GM12874 (cell line): ENCODE measurements at regions not wholly inside any gene's neighbourhood (a gene's known extent, or its start where the extent isn't known, plus 50 kb on each side); places are given as distances from the start of the nearest gene placed in this dataset.

Experiments
- TF ChIP-seq, protein P1 (sequence below): IDR thresholded peaks from 2 replicates; pipeline ENCODE4 v1.5.1; 2011; ENCODE audit warnings: low read depth, mild to moderate bottlenecking, control low read depth, low read length, moderate library complexity; ENCODE audit not compliant: insufficient read depth

DNA sequence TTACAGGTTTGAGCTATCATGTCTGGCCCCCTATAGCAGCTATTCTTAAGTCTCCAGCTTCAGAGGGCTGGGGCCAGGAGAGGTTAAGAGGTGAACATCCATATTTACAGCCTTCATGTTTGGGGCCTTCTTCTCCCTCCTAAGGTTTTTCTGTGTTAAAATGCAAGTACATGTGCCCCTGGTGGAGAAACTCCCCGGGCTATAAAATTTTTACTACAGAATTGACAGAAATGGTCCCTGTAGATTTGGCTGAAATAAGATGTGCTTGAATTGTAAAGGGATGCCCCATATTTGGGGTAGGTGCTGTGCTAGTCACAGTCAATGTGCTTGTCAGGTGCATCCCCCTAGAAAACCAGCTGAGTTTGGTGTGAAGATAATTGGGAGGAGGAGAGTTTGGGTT is 263.3 kb upstream of the CXCR4 start:
- TF ChIP-seq, protein P1, sequence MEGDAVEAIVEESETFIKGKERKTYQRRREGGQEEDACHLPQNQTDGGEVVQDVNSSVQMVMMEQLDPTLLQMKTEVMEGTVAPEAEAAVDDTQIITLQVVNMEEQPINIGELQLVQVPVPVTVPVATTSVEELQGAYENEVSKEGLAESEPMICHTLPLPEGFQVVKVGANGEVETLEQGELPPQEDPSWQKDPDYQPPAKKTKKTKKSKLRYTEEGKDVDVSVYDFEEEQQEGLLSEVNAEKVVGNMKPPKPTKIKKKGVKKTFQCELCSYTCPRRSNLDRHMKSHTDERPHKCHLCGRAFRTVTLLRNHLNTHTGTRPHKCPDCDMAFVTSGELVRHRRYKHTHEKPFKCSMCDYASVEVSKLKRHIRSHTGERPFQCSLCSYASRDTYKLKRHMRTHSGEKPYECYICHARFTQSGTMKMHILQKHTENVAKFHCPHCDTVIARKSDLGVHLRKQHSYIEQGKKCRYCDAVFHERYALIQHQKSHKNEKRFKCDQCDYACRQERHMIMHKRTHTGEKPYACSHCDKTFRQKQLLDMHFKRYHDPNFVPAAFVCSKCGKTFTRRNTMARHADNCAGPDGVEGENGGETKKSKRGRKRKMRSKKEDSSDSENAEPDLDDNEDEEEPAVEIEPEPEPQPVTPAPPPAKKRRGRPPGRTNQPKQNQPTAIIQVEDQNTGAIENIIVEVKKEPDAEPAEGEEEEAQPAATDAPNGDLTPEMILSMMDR = no peak

DNA sequence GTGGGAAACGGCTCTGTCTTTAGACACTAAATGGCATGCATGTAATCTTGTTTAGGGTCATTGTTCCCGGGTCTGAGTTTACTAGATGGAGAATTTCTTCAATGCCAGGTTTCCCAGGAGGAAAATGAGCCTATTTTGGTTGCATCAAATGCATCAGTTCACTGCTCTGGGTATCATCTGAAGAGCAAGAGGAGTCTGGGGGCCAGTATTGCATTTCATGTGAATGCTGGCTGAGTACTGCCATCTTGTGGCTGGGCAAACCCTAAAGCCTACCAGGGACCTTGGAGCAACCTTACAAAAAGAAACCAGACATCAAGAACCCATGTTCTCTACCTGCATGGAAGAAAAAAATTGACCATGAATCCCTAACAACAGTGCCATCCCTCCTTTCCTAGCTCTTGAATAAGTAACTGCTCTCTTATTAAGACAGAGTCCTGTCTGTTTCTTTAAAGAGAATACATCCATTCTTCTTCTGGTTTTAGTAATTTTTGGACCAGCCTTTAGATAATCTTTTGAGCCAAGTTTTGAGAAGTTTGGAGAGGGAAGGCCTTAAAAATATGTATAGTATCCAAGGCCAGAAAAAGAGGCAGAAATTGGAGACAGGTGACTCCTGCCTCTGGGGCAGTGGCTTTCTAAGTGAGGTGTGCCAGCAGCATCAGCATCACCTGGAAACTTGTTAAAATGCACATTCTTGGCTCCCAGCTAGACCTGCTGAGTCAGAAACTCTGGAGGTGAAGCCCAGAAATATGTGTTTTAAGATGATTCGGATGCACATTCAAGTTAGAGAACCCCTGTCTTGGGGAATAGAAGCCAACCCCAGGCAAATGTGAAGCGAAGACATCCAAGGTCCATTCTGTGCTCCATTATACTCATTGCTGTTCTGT is 261.0 kb upstream of the CXCR4 start:
- TF ChIP-seq, protein P1 = peak; percentile 72

DNA sequence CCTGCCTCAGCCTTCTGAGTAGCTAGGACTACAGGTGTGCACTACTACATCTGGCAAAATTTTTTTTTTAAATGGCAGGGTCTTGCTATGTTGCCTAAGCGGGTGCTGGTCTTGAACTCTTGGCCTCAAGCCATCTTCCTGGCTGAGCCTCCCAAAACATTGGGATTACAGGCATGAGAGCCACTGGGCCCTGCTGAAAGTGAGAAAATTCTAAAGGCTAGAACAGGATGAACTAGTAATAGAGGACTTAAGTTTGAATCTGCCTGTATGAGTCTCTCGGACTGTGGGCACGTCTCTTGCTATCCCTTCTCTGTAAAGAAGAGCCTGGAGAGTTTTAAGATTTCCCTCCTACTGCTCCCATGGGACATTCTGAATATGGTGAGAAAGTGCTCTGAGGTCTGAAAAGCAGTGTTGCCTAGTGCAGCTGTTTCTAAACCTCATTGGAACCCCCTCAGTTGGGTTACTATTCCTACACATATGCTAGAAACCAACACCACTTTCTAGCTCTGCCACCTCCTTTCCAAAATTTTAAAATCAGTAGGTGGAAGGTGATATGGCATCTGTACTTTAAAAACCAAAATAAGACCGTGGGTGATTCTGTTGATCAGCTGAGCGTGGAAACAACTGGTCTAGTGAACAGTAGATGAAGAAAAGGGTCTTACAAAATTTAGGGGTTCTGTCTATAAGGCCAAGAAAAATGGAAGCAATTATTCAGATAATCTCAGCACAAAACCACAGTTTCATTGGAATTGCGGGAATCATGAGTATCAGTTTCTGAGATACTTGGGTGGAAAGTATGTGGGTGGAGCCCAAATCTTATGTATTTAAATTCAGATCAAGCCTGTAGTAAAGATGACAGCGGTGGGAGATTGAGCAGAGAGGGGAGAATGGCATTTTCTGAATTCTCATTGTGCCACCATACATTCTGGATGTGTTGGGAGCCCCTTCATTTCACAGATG is 259.8 kb upstream of the CXCR4 start:
- TF ChIP-seq, protein P1 = no peak

DNA sequence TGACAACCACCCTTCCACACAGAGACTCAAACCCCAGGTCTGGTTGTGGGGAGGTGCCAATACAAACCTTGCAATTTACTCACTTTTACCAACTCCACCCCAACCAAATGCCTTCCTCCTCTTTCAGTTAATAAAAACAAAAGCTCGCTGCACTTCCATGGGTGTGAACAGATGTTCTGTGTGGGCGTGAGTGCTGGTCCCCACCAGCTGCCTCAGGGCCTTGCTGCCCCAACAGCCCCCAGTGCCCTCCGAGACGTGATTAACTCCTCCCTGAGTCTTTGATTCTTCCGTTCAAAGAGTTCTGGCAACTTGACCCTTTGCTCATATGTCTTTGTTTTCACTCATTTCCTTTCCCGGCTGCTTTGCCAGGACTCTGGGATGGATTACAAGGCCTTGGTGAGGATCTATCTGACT is 258.9 kb upstream of the CXCR4 start:
- TF ChIP-seq, protein P1 = no peak

DNA sequence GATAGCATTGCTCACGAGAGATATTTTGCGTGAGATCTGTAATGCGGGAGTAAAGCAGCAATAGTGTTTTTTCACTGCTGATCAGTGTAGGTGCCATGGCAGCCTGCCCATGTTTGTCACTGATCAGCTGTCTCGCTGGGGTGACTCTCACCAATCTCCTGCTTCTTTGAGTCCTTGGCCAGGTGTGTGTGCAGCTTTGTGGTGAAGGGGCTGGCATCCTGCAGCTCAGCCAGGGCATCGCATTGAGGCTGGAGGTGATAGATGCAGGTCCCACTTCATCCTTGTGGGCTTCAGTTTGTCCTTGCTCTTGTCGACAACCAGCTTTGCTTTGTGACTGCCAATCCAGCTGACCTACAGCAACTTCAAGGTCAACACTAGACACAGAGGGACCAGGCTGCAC is 258.3 kb upstream of the CXCR4 start:
- TF ChIP-seq, protein P1 = no peak

DNA sequence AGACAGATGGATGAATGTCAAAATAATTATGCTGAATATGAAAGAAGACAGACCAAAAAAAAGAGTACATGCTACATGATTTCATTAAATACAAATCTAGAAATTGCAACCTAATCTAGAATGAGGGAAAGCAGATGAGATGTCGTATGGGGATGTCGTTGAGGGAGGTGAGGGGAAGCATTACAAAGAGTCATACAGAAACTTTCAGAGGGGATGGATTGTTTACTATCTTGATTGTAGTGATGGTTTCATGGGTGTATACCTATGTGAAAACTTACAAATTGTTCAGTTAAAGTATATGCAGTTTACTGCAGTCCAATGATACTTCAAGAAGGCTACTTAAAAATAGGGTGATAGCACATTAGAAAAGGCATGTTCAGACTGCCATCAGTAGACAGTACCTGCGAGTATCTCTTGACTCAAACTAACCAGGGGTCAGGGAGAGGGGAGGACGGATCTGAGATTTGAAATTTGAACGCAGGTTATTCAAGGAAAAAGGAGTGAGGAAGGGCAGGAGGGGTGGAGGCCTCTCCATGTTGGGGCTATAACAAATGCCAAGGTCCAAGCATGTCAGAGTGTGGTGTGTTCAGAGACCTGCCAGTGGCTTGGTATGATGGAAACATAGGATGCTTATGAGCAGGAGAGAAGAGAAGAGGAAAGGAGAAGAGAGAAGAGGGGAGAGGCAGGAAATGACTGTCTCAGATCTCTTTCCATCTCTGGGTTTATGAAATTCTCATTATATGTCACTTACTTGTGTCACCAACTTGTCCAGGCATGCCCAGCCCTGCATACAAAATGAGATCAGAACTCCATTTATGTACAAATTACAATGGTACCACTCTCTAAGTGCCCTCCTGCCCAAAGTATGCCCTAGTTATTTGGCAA is 257.3 kb upstream of the CXCR4 start:
- TF ChIP-seq, protein P1 = no peak
